GM18517 (cell line): ENCODE measurements at regions not wholly inside any gene's neighbourhood (a gene's known extent, or its start where the extent isn't known, plus 50 kb on each side); places are given as distances from the start of the nearest gene placed in this dataset.

ENCODE experiments used
- ATAC-seq: cut with Tn5 transposase; IDR thresholded peaks from one replicate; pipeline ENCODE4 v1.9.1; 2021; ENCODE audit warnings: mild to moderate bottlenecking, moderate library complexity; ENCODE audit not compliant: unreplicated experiment

DNA sequence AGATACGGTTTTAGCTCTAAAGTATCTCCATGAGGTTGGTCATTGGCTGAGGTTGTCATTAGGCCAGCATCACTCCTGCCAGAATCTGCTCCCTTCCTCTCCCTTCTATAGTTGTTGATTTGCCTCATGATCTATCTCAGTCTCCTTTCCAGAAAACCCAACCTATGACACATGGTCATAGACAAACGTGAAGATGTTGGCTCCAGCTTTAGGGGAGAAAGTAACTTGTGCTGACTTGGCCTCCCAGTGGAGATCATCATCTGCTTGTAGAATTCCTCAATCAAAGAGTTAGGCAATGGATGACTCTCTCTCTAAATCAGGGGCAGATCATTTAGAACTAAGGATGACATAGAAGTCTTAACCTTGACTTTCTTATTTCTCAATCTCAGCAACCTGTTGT, 894.4 kb downstream of the TTLL7 start:
- no peak for ATAC-seq

GRCh38 chr1:83103341-83103740, 895.6 kb downstream of the TTLL7 start:
- ATAC-seq, result no peak

DNA sequence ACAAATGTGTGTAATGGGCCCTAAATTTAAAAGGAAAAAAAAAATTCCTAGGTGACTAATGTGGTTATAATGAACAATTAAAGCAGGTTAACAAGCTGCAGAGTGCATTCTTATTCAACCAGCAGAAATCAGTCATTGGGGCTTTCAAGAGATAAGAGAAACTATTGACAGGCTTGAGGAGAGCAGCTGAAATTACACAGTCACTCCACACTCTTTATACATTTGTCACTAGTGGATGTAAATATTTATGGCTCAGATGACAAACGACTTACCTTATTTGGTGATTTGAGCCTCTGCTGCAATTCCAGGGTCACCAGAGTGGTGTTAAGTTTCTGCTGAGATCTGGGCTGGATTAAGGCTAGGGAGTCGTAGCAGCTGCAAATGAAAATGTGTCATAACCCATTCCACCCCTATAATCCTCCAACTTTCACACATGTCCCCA, 896.3 kb downstream of the TTLL7 start:
- no peak for ATAC-seq

- ATAC-seq, result no peak
Observed at GRCh38 chr1:83101406-83101805, 897.5 kb downstream of the TTLL7 start.

- no peak for ATAC-seq
Observed at GRCh38 chr1:83100133-83100532, 898.8 kb downstream of the TTLL7 start.

GRCh38 chr1:83098791-83099190, 900.1 kb downstream of the TTLL7 start:
- no peak for ATAC-seq

DNA sequence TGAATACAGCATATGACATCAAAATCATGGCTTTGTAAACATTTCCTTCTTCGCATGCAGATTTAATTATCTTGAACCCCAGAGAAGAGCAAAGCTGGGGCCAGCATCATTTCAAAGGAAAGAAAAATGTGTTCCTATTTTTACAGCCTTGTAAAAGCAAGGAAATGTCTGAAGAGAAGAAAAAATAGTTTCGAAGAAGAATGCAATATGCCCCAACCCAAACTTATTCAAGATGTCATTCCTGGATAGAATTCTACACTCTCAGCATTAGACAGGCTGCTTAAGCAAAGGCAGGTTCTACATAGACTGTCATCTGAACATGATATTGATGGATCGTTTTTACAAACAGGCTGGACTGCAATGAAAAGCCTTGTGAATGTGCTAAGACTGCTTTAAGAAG, 900.8 kb downstream of the TTLL7 start:
- ATAC-seq, result no peak

- no peak for ATAC-seq
Observed at GRCh38 chr1:83097715-83098114, 901.2 kb downstream of the TTLL7 start.

- no peak for ATAC-seq
Observed at GRCh38 chr1:83095570-83095969, 903.4 kb downstream of the TTLL7 start.

GRCh38 chr1:83090195-83090594, 908.7 kb downstream of the TTLL7 start:
- ATAC-seq, result no peak

DNA sequence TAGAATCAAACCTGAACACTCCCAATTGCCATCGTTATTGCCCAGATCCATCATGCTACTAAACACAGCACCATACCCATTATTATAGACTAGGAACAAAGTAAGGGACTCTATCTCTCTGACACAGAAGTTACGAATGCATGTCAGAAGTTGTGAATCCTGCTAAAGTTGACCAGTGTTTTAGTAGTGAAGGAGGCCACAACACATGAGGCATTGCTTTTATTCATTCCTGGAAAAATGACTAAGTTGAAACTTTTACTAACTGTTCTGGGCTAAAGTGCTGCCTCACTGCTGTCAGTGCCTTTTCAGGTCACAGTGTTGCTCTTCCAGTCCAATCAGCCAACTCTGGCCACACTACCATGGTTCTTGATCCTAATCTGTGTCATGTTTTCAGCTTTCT, 911.1 kb downstream of the TTLL7 start:
- no peak for ATAC-seq

DNA sequence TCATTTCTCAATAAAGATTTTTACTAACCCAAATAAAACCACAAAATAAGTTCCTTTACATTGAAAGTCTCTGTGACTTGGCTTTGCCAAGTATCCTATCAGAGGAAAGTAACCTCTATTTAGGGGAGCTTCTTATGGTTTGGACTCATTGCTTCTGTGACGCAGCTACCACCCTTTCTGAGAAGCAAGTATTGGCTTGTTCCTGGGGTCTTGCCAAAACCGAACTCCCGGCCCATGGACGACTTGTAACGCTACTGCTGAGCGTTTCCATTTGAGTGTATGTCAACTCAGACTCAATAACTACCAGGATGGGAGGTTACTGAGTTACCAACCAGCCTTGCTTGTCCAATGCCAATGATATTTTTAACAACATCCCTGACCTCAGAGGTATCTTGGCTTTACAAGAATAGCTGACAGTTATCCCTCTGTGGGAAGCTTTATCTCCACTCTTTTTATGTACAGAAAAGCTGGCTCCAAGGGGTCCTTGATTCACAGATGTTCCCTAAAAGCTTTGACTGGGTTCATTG, 911.9 kb downstream of the TTLL7 start:
- no peak for ATAC-seq

GRCh38 chr1:83086346-83086745, 912.6 kb downstream of the TTLL7 start:
- no peak for ATAC-seq

GRCh38 chr1:83083589-83084224, 915.2 kb downstream of the TTLL7 start:
- no peak for ATAC-seq

GRCh38 chr1:83077411-83077810, 921.5 kb downstream of the TTLL7 start:
- no peak for ATAC-seq

GRCh38 chr1:83075107-83075506, 923.8 kb downstream of the TTLL7 start:
- no peak for ATAC-seq

GRCh38 chr1:83067954-83068353, 931.0 kb downstream of the TTLL7 start:
- no peak for ATAC-seq

GRCh38 chr1:83065952-83066727, 932.8 kb downstream of the TTLL7 start:
- no peak for ATAC-seq

DNA sequence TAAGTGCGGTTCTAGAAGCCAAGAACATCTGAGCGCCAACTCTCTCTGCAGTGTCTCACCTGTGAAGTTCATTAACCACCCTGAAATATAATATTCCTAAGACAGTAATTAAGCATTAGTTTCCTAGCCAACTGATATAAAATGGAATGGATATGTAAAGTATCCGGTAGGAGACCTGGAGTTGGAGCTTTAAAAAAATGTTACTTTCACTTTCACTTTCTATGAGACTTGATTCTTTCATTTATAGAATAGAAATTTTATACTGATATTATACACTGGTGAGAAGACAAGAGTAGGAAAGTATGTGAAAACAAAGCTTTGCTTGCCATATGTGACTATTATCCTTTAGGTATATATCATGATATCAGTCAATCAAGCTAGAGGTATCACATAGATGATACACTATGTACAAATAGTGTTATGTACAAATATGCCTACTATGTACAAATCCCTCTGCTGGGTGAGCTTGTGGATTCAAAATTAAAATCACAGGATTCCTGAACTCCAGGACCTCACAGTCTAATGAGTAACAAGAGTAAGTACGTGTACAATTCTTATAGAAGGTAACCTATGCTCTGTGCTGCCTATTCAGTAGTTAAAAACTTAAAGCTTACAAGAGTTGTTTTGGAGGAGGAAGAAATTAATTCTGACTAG, 934.2 kb downstream of the TTLL7 start:
- ATAC-seq, result no peak

DNA sequence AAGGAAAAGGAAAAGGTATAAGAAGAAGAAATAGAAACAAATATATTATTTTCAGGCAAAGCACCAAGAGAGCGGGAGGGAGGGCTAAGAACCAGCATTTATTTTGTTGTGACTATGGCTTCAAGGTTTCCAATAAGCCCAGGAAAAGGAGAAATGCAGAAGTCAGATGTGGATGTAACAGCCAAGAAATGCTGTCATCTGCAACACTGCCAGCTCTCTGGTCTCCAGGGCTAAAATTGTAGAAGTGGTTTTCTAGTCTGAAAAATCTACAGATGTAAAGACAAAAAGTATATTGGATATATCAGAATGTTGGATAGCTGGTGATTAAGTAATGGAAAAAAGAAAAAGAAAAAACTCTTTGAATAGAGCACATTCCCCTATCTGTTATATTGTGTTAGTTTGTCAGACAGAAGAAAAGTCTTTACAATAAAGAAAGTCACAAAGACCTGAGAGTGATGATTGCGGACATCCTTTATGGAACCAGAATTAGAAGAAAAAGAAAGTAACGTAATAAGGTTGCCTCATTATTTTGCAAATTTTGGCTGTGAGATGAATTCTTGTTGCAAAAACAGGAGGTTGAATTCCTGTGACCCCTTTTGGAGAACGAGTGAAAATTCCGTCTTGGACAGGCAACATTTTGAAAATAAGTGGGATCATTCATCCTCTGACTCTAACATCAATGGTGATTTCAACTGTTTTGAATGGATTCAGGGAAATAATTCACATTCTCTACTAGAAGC, 938.1 kb downstream of the TTLL7 start:
- ATAC-seq, result no peak

DNA sequence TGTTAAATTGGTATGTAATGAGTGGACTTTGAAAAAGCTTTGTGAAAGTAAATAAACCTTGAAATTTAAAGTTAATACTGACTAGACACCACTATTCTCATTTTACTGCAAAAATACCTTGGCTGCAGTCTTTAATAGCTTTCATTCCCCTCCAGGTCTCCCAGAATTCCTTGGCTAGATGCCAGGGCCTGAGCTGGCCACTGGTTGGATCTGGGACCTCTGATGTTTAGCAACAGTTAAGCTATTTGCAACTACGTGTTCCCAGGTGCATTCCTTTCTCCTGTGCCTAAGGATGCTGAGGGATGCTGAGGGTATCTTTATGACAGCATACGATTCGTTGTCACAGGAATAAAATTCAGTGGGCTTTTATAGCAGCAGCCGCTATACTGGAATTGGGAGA, 938.7 kb downstream of the TTLL7 start:
- ATAC-seq, result no peak
